H9 (cell line): ENCODE measurements at regions not wholly inside any gene's neighbourhood (a gene's known extent, or its start where the extent isn't known, plus 50 kb on each side); places are given as distances from the start of the nearest gene placed in this dataset.
A peak's percentile ranks its signal among the peaks of the same experiment; 100 is the strongest.

Experiments
- DNase-seq: peaks from one replicate; pipeline ENCODE4 v3.0.0-alpha.2; 2017
- H2AFZ ChIP-seq: one replicate; pipeline ENCODE4 v1.6.1; 2013; ENCODE audit warnings: mild to moderate bottlenecking, low read length, control low read depth, moderate library complexity
- H2AK5ac ChIP-seq: 2 replicates; pipeline ENCODE4 v1.6.1; 2013; ENCODE audit warnings: low read length, control low read depth, mixed read lengths; ENCODE audit not compliant: insufficient read length
- H2BK120ac ChIP-seq: one replicate; pipeline ENCODE4 v1.6.1; 2013; ENCODE audit warnings: low read depth, mild to moderate bottlenecking, low read length, control low read depth, inconsistent platforms; ENCODE audit not compliant: poor library complexity, severe bottlenecking
- H2BK12ac ChIP-seq: 2 replicates; pipeline ENCODE4 v1.6.1; 2013; ENCODE audit warnings: low read length, control low read depth, mixed read lengths, low read depth; ENCODE audit not compliant: insufficient read length
- H2BK15ac ChIP-seq: 2 replicates; pipeline ENCODE4 v1.6.1; 2013; ENCODE audit warnings: low read depth, low read length, control low read depth
- H2BK20ac ChIP-seq: one replicate; pipeline ENCODE4 v1.6.1; 2013; ENCODE audit warnings: low read depth, mild to moderate bottlenecking, low read length, control low read depth, inconsistent platforms; ENCODE audit not compliant: poor library complexity, severe bottlenecking
- H2BK5ac ChIP-seq: 2 replicates; pipeline ENCODE4 v1.6.1; 2013; ENCODE audit warnings: low read length, control low read depth, mixed read lengths; ENCODE audit not compliant: insufficient read length
- H3K14ac ChIP-seq: 2 replicates; pipeline ENCODE4 v1.6.1; 2013; ENCODE audit warnings: low read length, control low read depth; ENCODE audit not compliant: insufficient read depth
- H3K18ac ChIP-seq: 2 replicates; pipeline ENCODE4 v1.6.1; 2013; ENCODE audit warnings: low read depth, mild to moderate bottlenecking, mixed read lengths, low read length, control low read depth; ENCODE audit not compliant: insufficient read length
- H3K23ac ChIP-seq: 2 replicates; pipeline ENCODE4 v1.6.1; 2013; ENCODE audit warnings: low read length, control low read depth, mixed read lengths, low read depth; ENCODE audit not compliant: insufficient read length
- H3K23me2 ChIP-seq: 2 replicates; pipeline ENCODE4 v1.6.1; 2013; ENCODE audit warnings: low read depth, mild to moderate bottlenecking, mixed read lengths, low read length, control low read depth; ENCODE audit not compliant: insufficient read length, poor library complexity, severe bottlenecking
- H3K27ac ChIP-seq: 2 replicates; pipeline ENCODE4 v1.5.1; 2013; ENCODE audit warnings: low read length, control low read depth, mixed read lengths, low read depth; ENCODE audit not compliant: insufficient read length
- H3K27me3 ChIP-seq: 2 replicates; pipeline ENCODE4 v1.6.1; 2013; ENCODE audit warnings: low read length, control low read depth, inconsistent platforms; ENCODE audit not compliant: insufficient read depth
- H3K4ac ChIP-seq: 2 replicates; pipeline ENCODE4 v1.6.1; 2013; ENCODE audit warnings: low read depth, mild to moderate bottlenecking, control low read depth, inconsistent platforms, low read length, moderate library complexity
- H3K4me1 ChIP-seq: 2 replicates; pipeline ENCODE4 v1.6.1; 2013; ENCODE audit warnings: low read length, control low read depth, inconsistent platforms; ENCODE audit not compliant: insufficient read depth
- H3K4me2 ChIP-seq: 2 replicates; pipeline ENCODE4 v1.6.1; 2013; ENCODE audit warnings: low read length, control low read depth, mixed read lengths; ENCODE audit not compliant: insufficient read length, insufficient read depth
- H3K56ac ChIP-seq: 2 replicates; pipeline ENCODE4 v1.6.1; 2013; ENCODE audit warnings: low read depth, mild to moderate bottlenecking, mixed read lengths, low read length, control low read depth; ENCODE audit not compliant: insufficient read length
- H3K79me1 ChIP-seq: 2 replicates; pipeline ENCODE4 v1.6.1; 2013; ENCODE audit warnings: low read depth, mild to moderate bottlenecking, moderate library complexity, low read length, control low read depth, inconsistent platforms; ENCODE audit not compliant: insufficient read depth, poor library complexity, severe bottlenecking
- H3K79me2 ChIP-seq: 2 replicates; pipeline ENCODE4 v1.6.1; 2013; ENCODE audit warnings: low read length, control low read depth, inconsistent platforms; ENCODE audit not compliant: insufficient read depth
- H3K9ac ChIP-seq: 2 replicates; pipeline ENCODE4 v1.6.1; 2013; ENCODE audit warnings: low read length, control low read depth, mixed read lengths; ENCODE audit not compliant: insufficient read length; ENCODE audit errors: extremely low read depth
- H3K9me3 ChIP-seq: one replicate; pipeline ENCODE4 v1.6.1; 2013; ENCODE audit warnings: low read depth, low read length, inconsistent platforms; ENCODE audit not compliant: control insufficient read depth
- H3T11ph ChIP-seq: one replicate; pipeline ENCODE4 v1.6.1; 2013; ENCODE audit warnings: mild to moderate bottlenecking, low read length, control low read depth, inconsistent platforms
- H4K20me1 ChIP-seq: one replicate; pipeline ENCODE4 v1.6.1; 2013; ENCODE audit not compliant: control insufficient read depth, insufficient read length, insufficient read depth
- H4K5ac ChIP-seq: 2 replicates; pipeline ENCODE4 v1.6.1; 2013; ENCODE audit warnings: low read depth, mild to moderate bottlenecking, mixed read lengths, low read length, control low read depth; ENCODE audit not compliant: insufficient read length
- H4K8ac ChIP-seq: replicated peaks from 2 replicates; pipeline ENCODE4 v1.6.1; 2013; ENCODE audit warnings: low read length, control low read depth, mixed read lengths, low read depth; ENCODE audit not compliant: insufficient read length
- H4K91ac ChIP-seq: 2 replicates; pipeline ENCODE4 v1.6.1; 2013; ENCODE audit warnings: low read depth, mild to moderate bottlenecking, moderate library complexity, mixed read lengths, low read length, control low read depth; ENCODE audit not compliant: insufficient read length
- H3K27ac Mint-ChIP-seq, 3 experiments: 2 replicates in 2 of 3; 3 replicates in 1 of 3; pipeline ENCODE4 v1.8.0; 2020 to 2021; ENCODE audit warnings: mixed read lengths in 3 of 3, mild to moderate bottlenecking in 1 of 3, moderate library complexity in 1 of 3
- H3K27me3 Mint-ChIP-seq: 2 replicates; pipeline ENCODE4 v1.8.0; 2021; ENCODE audit warnings: low read depth, mild to moderate bottlenecking, moderate library complexity, mixed read lengths
- H3K36me3 Mint-ChIP-seq, 3 experiments: 2 replicates in 2 of 3; 3 replicates in 1 of 3; pipeline ENCODE4 v1.8.0; 2020 to 2021; ENCODE audit warnings: low read depth in 3 of 3, mixed read lengths in 3 of 3; ENCODE audit not compliant: insufficient read depth in 1 of 3
- H3K4me1 Mint-ChIP-seq, 2 experiments: 2 replicates each; pipeline ENCODE4 v1.8.0; 2020; ENCODE audit warnings: mixed read lengths in 2 of 2
- H3K4me3 Mint-ChIP-seq, 2 experiments: 2 replicates in 1 of 2; 3 replicates in 1 of 2; pipeline ENCODE4 v1.8.0; 2020 to 2021; ENCODE audit warnings: mild to moderate bottlenecking in 2 of 2, mixed read lengths in 2 of 2, moderate library complexity in 1 of 2
- H3K9me3 Mint-ChIP-seq, 2 experiments: 2 replicates in 1 of 2; 3 replicates in 1 of 2; pipeline ENCODE4 v1.8.0; 2020; ENCODE audit warnings: mild to moderate bottlenecking in 2 of 2, mixed read lengths in 2 of 2, moderate library complexity in 1 of 2
- WGBS: extraction: QIAGEN DNeasy Blood & Tissue Kit; methylation state at CpG from one replicate; pipeline ENCODE4 v1.1.7; 2013; ENCODE audit warnings: missing lambda C conversion rate, low lambda C conversion rate, mixed read lengths; ENCODE audit not compliant: insufficient read length; ENCODE audit errors: extremely low coverage; 5-methylcytosine and 5-hydroxymethylcytosine counted together
- TF ChIP-seq, protein P1 (sequence below): fragments of 200-600 bp; sonication (generic); conservative IDR thresholded peaks from 3 replicates; pipeline ENCODE4 v1.8.0; 2021; ENCODE audit warnings: antibody characterized with exemption, mild to moderate bottlenecking

GRCh38 chr7:33788531-33788930 is 116.8 kb upstream of the BMPER start:
- TF ChIP-seq, protein P1, sequence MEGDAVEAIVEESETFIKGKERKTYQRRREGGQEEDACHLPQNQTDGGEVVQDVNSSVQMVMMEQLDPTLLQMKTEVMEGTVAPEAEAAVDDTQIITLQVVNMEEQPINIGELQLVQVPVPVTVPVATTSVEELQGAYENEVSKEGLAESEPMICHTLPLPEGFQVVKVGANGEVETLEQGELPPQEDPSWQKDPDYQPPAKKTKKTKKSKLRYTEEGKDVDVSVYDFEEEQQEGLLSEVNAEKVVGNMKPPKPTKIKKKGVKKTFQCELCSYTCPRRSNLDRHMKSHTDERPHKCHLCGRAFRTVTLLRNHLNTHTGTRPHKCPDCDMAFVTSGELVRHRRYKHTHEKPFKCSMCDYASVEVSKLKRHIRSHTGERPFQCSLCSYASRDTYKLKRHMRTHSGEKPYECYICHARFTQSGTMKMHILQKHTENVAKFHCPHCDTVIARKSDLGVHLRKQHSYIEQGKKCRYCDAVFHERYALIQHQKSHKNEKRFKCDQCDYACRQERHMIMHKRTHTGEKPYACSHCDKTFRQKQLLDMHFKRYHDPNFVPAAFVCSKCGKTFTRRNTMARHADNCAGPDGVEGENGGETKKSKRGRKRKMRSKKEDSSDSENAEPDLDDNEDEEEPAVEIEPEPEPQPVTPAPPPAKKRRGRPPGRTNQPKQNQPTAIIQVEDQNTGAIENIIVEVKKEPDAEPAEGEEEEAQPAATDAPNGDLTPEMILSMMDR: no peak
- no peak for DNase-seq
- no peak overlapping the region for H2BK12ac ChIP-seq
- Mint-ChIP-seq H3K27me3 (no peaks in the 10 kb centered on the region; the same call in 1 of the 2 replicates), H3K4me3 (no peak overlapping the region), H3K4me1 (peaks cover 22 to 25% of the 10 kb centered on the region in 2 experiments), H3K36me3 (peaks cover 0 to 6% (median 0%) of the 10 kb centered on the region in 3 experiments; a peak in 2 of 7 replicates), H3K27ac (peak overlapping the region in 1 of 3 experiments; percentile 16; a peak in 1 of 7 replicates), H3K9me3 (no peaks in the 10 kb centered on the region)
- no peak overlapping the region for H4K91ac ChIP-seq
- H2AFZ ChIP-seq: no peak overlapping the region
- no peak overlapping the region for H2BK15ac ChIP-seq
- H3K79me2 ChIP-seq: no peaks in the 10 kb centered on the region
- no peak overlapping the region for H3K4me2 ChIP-seq
- H4K5ac ChIP-seq: no peak overlapping the region
- no peaks in the 10 kb centered on the region for H3K9me3 ChIP-seq
- H3K27me3 ChIP-seq: no peaks in the 10 kb centered on the region
- no peaks in the 10 kb centered on the region for H3K23me2 ChIP-seq
- no peak overlapping the region for H2BK5ac ChIP-seq
- H3K14ac ChIP-seq: no peak overlapping the region
- H3T11ph ChIP-seq: no peak overlapping the region
- no peak overlapping the region for H2BK20ac ChIP-seq
- H4K20me1 ChIP-seq: no peaks in the 10 kb centered on the region
- H3K4ac ChIP-seq: no peak overlapping the region
- no peaks in the 10 kb centered on the region for H3K79me1 ChIP-seq
- H2BK120ac ChIP-seq: no peak overlapping the region
- H3K9ac ChIP-seq: no peak overlapping the region
- no CpG with 5 or more reads among the region's 6 CpGs for WGBS
- no peak overlapping the region for H3K56ac ChIP-seq
- peaks cover 14% of the 10 kb centered on the region; the same call in 1 of the 2 replicates for H3K4me1 ChIP-seq
- no peak overlapping the region for H3K23ac ChIP-seq
- H3K27ac ChIP-seq: no peak overlapping the region
- no peak overlapping the region for H4K8ac ChIP-seq
- H2AK5ac ChIP-seq: no peak overlapping the region
- no peak overlapping the region for H3K18ac ChIP-seq
